HG03039 (cell line): ENCODE measurements at regions not wholly inside any gene's neighbourhood (a gene's known extent, or its start where the extent isn't known, plus 50 kb on each side); places are given as distances from the start of the nearest gene placed in this dataset.

Experiments
- ATAC-seq: cut with Tn5 transposase; IDR thresholded peaks from one replicate; pipeline ENCODE4 v1.9.1; 2021; ENCODE audit warnings: mild to moderate bottlenecking, moderate library complexity; ENCODE audit not compliant: unreplicated experiment

GRCh38 chr20:40545478-40545877 lies 143.6 kb downstream of the MAFB start:
- ATAC-seq = no peak

GRCh38 chr20:40542065-40542464 lies 147.0 kb downstream of the MAFB start:
- no peak for ATAC-seq

- ATAC-seq = no peak
These were observed 148.9 kb downstream of the MAFB start for GRCh38 chr20:40540166-40540565.

GRCh38 chr20:40538131-40538530 lies 150.9 kb downstream of the MAFB start:
- no peak for ATAC-seq

- ATAC-seq = no peak
These were observed 152.2 kb downstream of the MAFB start for GRCh38 chr20:40536808-40537207.

- ATAC-seq = no peak
These were observed 153.2 kb downstream of the MAFB start for GRCh38 chr20:40535816-40536215.

- no peak for ATAC-seq
These were observed 156.9 kb downstream of the MAFB start for GRCh38 chr20:40532103-40532502.

GRCh38 chr20:40525351-40525750 lies 163.7 kb downstream of the MAFB start:
- no peak for ATAC-seq

GRCh38 chr20:40524071-40524470 lies 165.0 kb downstream of the MAFB start:
- ATAC-seq = no peak

GRCh38 chr20:40522405-40522804 lies 166.6 kb downstream of the MAFB start:
- no peak for ATAC-seq

- no peak for ATAC-seq
These were observed 167.1 kb downstream of the MAFB start for GRCh38 chr20:40521962-40522361.

GRCh38 chr20:40519918-40520317 lies 169.1 kb downstream of the MAFB start:
- ATAC-seq = no peak

- no peak for ATAC-seq
These were observed 176.0 kb downstream of the MAFB start for GRCh38 chr20:40512994-40513393.

- ATAC-seq = no peak
These were observed 176.4 kb downstream of the MAFB start for GRCh38 chr20:40512591-40512990.

GRCh38 chr20:40511478-40511877 lies 177.6 kb downstream of the MAFB start:
- ATAC-seq = no peak

- no peak for ATAC-seq
These were observed 178.4 kb downstream of the MAFB start for GRCh38 chr20:40510622-40511021.

GRCh38 chr20:40508821-40509220 lies 180.2 kb downstream of the MAFB start:
- ATAC-seq = no peak

- no peak for ATAC-seq
These were observed 182.5 kb downstream of the MAFB start for GRCh38 chr20:40506537-40506939.

- no peak for ATAC-seq
These were observed 185.9 kb downstream of the MAFB start for GRCh38 chr20:40503119-40503518.

- no peak for ATAC-seq
These were observed 186.5 kb downstream of the MAFB start for GRCh38 chr20:40502576-40502975.

GRCh38 chr20:40499391-40499790 lies 189.6 kb downstream of the MAFB start:
- ATAC-seq = no peak

GRCh38 chr20:40497899-40498691 lies 190.9 kb downstream of the MAFB start:
- no peak for ATAC-seq

GRCh38 chr20:40495956-40496355 lies 193.1 kb downstream of the MAFB start:
- no peak for ATAC-seq
